ENCODE measurements at regions not wholly inside any gene's neighbourhood (a gene's known extent, or its start where the extent isn't known, plus 50 kb on each side); places are given as distances from the start of the nearest gene placed in this dataset.

DNA sequence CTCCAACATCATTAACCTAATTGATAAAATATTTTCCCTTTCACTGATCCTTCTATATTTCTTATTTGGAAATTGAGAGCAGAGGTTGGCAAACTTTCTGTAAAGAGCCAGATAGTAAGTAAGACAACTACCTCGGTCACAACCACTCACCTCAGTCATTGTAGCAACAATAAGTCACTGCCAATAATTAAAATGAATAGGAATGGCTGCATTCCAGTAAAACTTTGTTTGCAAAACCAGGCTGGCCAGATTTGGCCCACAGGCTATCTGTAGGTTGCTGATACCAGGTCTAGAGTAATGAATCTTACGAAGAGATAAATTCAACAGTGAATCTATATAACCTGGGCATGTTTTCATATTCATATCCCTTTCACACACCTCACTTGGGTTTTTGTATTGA, 316.2 kb upstream of the TBC1D5 start (continued):
- TF ChIP-seq, protein P1, sequence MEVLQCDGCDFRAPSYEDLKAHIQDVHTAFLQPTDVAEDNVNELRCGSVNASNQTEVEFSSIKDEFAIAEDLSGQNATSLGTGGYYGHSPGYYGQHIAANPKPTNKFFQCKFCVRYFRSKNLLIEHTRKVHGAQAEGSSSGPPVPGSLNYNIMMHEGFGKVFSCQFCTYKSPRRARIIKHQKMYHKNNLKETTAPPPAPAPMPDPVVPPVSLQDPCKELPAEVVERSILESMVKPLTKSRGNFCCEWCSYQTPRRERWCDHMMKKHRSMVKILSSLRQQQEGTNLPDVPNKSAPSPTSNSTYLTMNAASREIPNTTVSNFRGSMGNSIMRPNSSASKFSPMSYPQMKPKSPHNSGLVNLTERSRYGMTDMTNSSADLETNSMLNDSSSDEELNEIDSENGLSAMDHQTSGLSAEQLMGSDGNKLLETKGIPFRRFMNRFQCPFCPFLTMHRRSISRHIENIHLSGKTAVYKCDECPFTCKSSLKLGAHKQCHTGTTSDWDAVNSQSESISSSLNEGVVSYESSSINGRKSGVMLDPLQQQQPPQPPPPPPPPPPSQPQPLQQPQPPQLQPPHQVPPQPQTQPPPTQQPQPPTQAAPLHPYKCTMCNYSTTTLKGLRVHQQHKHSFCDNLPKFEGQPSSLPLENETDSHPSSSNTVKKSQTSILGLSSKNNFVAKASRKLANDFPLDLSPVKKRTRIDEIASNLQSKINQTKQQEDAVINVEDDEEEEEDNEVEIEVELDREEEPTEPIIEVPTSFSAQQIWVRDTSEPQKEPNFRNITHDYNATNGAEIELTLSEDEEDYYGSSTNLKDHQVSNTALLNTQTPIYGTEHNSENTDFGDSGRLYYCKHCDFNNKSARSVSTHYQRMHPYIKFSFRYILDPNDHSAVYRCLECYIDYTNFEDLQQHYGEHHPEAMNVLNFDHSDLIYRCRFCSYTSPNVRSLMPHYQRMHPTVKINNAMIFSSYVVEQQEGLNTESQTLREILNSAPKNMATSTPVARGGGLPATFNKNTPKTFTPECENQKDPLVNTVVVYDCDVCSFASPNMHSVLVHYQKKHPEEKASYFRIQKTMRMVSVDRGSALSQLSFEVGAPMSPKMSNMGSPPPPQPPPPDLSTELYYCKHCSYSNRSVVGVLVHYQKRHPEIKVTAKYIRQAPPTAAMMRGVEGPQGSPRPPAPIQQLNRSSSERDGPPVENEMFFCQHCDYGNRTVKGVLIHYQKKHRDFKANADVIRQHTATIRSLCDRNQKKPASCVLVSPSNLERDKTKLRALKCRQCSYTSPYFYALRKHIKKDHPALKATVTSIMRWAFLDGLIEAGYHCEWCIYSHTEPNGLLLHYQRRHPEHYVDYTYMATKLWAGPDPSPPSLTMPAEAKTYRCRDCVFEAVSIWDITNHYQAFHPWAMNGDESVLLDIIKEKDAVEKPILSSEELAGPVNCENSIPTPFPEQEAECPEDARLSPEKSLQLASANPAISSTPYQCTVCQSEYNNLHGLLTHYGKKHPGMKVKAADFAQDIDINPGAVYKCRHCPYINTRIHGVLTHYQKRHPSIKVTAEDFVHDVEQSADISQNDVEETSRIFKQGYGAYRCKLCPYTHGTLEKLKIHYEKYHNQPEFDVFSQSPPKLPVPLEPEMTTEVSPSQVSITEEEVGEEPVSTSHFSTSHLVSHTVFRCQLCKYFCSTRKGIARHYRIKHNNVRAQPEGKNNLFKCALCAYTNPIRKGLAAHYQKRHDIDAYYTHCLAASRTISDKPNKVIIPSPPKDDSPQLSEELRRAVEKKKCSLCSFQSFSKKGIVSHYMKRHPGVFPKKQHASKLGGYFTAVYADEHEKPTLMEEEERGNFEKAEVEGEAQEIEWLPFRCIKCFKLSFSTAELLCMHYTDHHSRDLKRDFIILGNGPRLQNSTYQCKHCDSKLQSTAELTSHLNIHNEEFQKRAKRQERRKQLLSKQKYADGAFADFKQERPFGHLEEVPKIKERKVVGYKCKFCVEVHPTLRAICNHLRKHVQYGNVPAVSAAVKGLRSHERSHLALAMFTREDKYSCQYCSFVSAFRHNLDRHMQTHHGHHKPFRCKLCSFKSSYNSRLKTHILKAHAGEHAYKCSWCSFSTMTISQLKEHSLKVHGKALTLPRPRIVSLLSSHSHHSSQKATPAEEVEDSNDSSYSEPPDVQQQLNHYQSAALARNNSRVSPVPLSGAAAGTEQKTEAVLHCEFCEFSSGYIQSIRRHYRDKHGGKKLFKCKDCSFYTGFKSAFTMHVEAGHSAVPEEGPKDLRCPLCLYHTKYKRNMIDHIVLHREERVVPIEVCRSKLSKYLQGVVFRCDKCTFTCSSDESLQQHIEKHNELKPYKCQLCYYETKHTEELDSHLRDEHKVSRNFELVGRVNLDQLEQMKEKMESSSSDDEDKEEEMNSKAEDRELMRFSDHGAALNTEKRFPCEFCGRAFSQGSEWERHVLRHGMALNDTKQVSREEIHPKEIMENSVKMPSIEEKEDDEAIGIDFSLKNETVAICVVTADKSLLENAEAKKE (CRISPR knock-in tag; IDR thresholded peaks at IDR 0.05) = no peak
- no peak for TF ChIP-seq ZNF331 (CRISPR knock-in tag; IDR thresholded peaks at IDR 0.05; ENCODE audit: low read depth)
- no peak for TF ChIP-seq EZH2phosphoT487 (IDR thresholded peaks at IDR 0.05; ENCODE audit: unreplicated experiment)
- no peak for TF ChIP-seq NANOG (IDR thresholded peaks at IDR 0.05; ENCODE audit: borderline replicate concordance)
- no peak for TF ChIP-seq ZNF114 (CRISPR knock-in tag; IDR thresholded peaks at IDR 0.05)
- TF ChIP-seq EZH2 (IDR thresholded peaks at IDR 0.05; ENCODE audit: low read depth, unreplicated experiment) = no peak
- TF ChIP-seq REST (IDR thresholded peaks at IDR 0.05; ENCODE audit: unreplicated experiment) = no peak
- TF ChIP-seq STAT1 (IDR thresholded peaks at IDR 0.05; ENCODE audit: unreplicated experiment) = no peak
- no peak for TF ChIP-seq POLR2AphosphoS5 (IDR thresholded peaks at IDR 0.05; ENCODE audit: low read depth)
